ENCODE measurements at regions not wholly inside any gene's neighbourhood (a gene's known extent, or its start where the extent isn't known, plus 50 kb on each side); places are given as distances from the start of the nearest gene placed in this dataset.

GRCh38 chr7:119572132-119572531, 700.8 kb upstream of the KCND2 start:
- POLR2A ChIA-PET: no interaction called here
- no peak for TF ChIP-seq MAZ (IDR thresholded peaks at IDR 0.05; ENCODE audit: borderline replicate concordance, low read depth, low read length)
- no peak for TF ChIP-seq HOXB13 (CRISPR knock-in tag; IDR thresholded peaks at IDR 0.05; ENCODE audit: low read depth)
- TF ChIP-seq REST (IDR thresholded peaks at IDR 0.05): no peak
- TF ChIP-seq FOSB (CRISPR knock-in tag; IDR thresholded peaks at IDR 0.05): no peak
- no peak for TF ChIP-seq RCOR1 (IDR thresholded peaks at IDR 0.05; ENCODE audit: low read depth, low read length)
- no peak for TF ChIP-seq KDM5A (IDR thresholded peaks at IDR 0.05)
- no peak for TF ChIP-seq GATA3 (IDR thresholded peaks at IDR 0.05; ENCODE audit: borderline replicate concordance)
- TF ChIP-seq MAFK (IDR thresholded peaks at IDR 0.05; ENCODE audit: partially characterized antibody): no peak
- no peak for TF ChIP-seq TP53 (CRISPR knock-in tag; IDR thresholded peaks at IDR 0.05)
- TF ChIP-seq MYC (IDR thresholded peaks at IDR 0.05; ENCODE audit: borderline replicate concordance, low read length): no peak
- no peak for TF ChIP-seq TFCP2L1 (CRISPR knock-in tag; IDR thresholded peaks at IDR 0.05)
- no peak for TF ChIP-seq ZNF302 (CRISPR knock-in tag; IDR thresholded peaks at IDR 0.05)
- no peak for TF ChIP-seq HOXA7 (CRISPR knock-in tag; IDR thresholded peaks at IDR 0.05)
- no peak for TF ChIP-seq ZC3H11A (IDR thresholded peaks at IDR 0.05)
- TF ChIP-seq EP300 (IDR thresholded peaks at IDR 0.05): no peak
- no peak for TF ChIP-seq HDAC2 (IDR thresholded peaks at IDR 0.05)
- no peak for TF ChIP-seq POLR2A (IDR thresholded peaks at IDR 0.05; ENCODE audit: low read length)
- no peak for TF ChIP-seq SMC3 (IDR thresholded peaks at IDR 0.05)
- TF ChIP-seq CTCF (IDR thresholded peaks at IDR 0.05): no peak

GRCh38 chr7:119572541-119572940, 700.4 kb upstream of the KCND2 start:
- TF ChIP-seq HES2 (IDR thresholded peaks at IDR 0.05) (no peak), BCL3 (IDR thresholded peaks at IDR 0.05) (no peak), ELK1 (IDR thresholded peaks at IDR 0.05; ENCODE audit: low read depth, low read length) (no peak), EHMT2 (IDR thresholded peaks at IDR 0.05; ENCODE audit: low read depth) (no peak), HOXB5 (CRISPR knock-in tag; IDR thresholded peaks at IDR 0.05) (no peak)
- H3K27ac ChIP-seq: no peak overlapping the region
- no peak for FAIRE-seq
- 24% methylated on average over 5 of the region's 5 CpGs for WGBS (ENCODE audit: missing lambda C conversion rate)
- DNase-seq (ENCODE audit: low read depth in 1 of 2, low spot score in 1 of 2): no peak
- no peaks in the 10 kb centered on the region for H3K9me3 ChIP-seq
- H3K4me1 ChIP-seq: no peaks in the 10 kb centered on the region
- no peak for ATAC-seq
- H3K4me2 ChIP-seq: no peak overlapping the region
- ChIA-PET CTCF (no interaction called here), POLR2A (no interaction called here)
- H3K4me3 ChIP-seq: no peak overlapping the region

More at GRCh38 chr7:119572132-119572531, 700.8 kb upstream of the KCND2 start:
- Histone ChIP-seq H3K4me1 (no peaks in the 10 kb centered on the region), H3K9me3 (no peaks in the 10 kb centered on the region), H3K27ac (no peak overlapping the region), H3K4me2 (no peak overlapping the region), H3K4me3 (no peak overlapping the region)
- DNase-seq (ENCODE audit: low read depth in 1 of 2, low spot score in 1 of 2) (no peak), ATAC-seq (no peak), FAIRE-seq (no peak)
- CTCF ChIA-PET: no interaction called here
- WGBS (ENCODE audit: missing lambda C conversion rate): 0% methylated on average over 4 of the region's 4 CpGs
